ENCODE measurements at regions not wholly inside any gene's neighbourhood (a gene's known extent, or its start where the extent isn't known, plus 50 kb on each side); places are given as distances from the start of the nearest gene placed in this dataset.

DNA sequence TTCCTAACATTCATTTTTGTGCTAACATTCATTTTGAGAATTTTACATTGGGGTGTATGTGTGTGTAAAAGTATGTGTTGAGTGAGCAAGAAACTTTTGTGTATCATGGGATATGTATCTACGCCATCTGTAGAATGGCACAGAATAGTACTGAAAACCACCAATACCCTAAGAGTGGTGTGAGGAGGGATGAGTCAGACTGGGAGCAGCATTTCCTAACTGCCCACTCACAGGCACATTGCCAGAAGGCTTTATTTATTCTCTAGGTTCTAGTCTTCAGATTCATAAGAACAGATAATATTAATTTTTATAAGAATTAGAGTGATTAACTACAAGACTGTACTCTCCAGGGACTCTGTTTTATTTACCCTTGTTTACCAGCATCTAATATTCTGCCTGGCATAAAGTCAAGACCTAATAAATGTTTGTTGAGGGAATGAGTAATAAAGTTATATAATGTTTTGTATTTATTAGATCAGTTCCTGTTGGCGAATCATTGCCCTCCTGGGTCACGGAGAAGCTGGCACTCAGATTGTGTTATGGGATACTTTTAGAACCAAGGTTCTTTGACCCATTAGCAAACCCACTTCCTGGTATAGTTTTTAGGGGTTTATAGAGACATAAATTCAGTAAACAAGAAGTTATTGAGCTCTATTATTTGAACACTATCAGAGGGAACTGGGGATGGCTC lies 159.1 kb upstream of the PPP2R2B start:
- DNase-seq = no peak

DNA sequence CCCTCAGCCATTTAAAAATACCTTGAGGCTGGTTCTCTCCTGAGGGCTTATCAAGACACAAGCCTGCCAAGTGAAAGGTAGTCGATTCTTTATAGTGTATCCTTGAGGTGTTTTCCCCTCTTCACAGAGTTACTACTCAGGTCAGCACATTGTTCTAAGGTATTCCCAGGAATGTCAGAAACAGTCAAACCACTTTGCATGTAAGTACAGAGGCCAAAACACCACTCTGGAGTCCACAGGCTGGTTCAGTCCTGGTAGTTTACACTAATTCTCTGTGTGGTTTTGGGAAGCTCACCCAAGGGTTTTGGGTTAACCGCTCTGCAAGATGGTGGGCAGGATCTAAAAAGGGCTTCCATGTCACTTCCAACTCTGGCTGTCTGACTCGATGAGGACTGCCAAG lies 162.3 kb upstream of the PPP2R2B start:
- DNase-seq = no peak

DNA sequence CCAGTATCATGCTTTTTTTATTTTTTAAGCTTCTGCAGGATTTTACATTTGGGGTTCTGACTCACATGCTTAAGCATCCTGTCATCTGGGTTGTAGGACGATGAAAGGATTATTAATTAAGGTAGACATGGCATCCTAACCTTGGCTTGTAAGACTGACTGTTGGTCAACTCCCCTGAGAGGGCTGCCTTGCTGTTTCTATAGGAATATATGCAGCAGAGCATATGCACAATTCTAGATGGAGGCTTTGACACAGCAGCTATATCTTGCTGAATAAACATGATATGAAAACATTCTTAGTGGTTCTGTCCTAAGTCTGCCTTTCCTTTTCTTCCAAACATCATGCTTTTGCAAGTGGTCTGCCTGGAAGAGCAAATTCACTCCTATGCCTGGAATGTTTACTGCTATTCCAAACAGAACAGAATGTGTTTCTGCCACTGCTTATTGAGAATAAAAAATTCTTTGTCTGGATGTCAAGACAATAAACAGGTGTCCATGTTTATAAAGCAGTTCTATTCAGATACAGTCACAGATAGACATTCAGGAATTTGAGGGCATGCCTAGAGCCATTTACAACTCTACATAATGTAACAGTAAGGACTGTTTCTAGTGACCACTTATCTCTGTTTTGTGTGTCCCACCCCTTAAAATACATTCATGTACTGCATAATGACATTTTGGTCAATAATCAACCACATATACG lies 166.2 kb upstream of the PPP2R2B start:
- DNase-seq = no peak

DNA sequence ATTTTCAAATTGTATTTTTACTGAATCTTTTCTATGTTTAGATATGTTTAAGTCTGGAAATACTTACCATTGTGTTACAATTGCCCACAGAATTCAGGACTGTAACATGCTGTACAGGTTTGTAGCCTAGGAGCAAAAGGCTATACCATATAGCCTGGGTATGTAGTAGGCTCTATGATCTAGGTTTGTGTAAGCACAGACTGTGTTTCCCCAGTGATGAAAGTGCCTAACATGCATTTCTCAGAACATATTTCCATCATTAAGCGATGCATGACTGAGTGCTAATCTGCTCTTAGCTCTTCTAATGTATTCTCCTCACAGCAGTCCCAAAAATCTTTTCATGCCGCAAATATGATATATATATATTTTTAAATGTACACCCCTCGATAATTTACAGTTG lies 166.7 kb upstream of the PPP2R2B start:
- DNase-seq = no peak

DNA sequence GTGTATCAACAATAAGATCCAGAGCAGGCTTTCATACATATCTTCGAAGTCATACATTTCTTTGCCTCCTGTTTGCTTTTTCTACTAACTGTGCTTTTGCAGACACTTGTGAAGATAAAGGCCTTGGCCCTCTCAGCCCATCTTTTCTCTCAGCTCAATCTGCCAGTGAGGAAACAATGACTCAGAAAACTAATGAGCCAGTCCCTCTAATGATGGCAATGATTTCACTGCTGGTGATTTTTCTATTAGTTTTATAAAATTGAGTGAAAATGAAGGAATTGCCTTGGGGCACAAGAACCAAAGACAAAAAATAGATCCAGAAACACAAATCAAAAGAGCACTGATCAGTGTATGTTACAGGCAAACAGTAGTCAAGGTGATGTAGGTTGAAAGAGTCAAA lies 167.7 kb upstream of the PPP2R2B start:
- DNase-seq = no peak

DNA sequence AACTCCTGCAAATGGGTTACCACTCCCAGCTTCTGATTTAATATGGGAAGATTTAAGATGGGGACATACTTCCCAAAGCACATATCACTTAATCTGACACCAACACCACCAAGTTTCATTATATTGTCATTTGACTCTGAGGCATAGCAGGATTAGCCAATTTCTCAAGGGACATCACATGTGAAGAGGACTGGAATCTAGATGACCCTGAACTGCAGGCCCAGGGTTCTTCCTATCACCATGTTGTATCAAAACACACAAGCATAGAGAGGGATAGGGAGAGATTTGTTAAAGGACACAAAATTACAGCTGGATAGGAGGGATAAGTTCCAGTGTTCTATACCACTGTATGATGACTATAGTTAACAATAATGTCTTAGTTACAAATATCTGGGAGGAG lies 168.3 kb upstream of the PPP2R2B start:
- no peak for DNase-seq

DNA sequence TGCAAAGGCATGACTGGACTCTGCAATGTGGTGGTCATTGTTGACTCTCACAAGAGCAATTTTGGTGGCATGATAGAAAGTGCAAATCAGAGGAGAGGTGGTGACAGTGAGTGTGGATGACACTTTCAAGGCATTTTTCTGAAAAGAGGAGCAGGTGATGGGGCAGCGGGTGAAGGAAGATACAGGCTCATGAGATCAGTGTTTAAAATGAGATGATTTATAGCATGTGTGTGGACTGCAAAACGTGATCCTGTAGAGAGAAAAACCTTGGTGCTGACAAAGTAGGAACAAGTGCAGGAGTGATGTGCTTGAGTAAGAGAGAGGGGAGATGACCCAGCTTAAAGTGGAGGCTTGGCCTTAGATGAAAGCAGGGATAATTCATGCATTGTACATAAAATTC lies 171.2 kb upstream of the PPP2R2B start:
- DNase-seq = no peak

DNA sequence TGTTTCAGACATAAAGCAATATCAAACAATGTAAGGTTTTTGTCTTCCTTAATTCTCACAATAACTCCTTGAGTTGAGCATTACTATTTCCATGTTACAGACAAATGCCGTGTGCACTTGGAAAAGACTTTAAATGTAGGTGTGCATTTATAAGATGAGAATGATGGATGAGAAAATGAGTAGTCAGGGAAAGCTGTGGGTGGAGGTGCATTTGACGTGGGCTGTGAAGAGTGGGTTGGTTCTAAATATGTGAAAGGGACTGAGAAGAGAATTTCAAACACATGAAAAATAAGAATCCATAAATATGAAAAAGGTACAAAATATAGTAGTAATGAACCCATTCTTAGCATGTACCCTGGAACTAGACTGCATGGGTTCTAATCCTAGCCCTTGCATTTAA lies 171.6 kb upstream of the PPP2R2B start:
- DNase-seq = no peak

DNA sequence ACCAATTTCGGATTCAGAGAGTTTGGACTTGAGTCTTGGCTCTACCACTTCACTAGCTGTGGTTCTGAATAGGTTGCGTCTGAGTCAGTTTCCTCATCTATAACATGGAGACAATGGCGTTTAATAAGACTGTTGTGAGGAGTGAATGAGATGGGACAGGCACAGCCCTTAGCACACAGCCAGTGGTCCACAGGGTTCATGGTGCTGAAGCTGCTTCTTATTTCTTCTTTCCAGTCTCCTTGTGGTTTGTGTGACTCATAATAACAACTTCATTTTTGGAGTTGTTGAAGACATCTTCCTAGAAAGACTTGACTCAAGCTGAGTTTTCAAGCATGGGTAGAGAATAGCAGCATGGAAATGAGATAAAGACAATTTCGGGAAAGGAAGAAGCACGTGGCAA lies 172.6 kb upstream of the PPP2R2B start:
- DNase-seq = no peak

DNA sequence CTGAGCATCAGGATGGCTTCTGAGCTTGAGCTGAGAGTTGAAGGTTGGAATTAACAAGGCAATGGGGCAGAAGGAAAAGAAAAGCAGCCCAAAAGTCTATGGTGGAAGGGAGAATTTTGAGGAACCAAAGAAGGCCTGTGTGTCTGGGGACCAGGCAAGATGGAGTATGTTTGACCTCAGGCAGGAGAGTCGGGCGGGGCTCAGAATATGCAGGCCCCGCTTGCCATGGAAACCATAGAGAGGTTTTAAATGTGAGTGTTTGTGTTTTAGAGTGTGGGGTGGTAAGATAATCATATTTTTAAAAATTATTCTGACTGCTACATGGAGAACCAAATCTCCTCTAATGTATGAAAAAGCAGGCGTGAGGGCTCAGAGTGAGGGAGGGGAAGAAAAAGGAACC lies 174.0 kb upstream of the PPP2R2B start:
- no peak for DNase-seq

DNA sequence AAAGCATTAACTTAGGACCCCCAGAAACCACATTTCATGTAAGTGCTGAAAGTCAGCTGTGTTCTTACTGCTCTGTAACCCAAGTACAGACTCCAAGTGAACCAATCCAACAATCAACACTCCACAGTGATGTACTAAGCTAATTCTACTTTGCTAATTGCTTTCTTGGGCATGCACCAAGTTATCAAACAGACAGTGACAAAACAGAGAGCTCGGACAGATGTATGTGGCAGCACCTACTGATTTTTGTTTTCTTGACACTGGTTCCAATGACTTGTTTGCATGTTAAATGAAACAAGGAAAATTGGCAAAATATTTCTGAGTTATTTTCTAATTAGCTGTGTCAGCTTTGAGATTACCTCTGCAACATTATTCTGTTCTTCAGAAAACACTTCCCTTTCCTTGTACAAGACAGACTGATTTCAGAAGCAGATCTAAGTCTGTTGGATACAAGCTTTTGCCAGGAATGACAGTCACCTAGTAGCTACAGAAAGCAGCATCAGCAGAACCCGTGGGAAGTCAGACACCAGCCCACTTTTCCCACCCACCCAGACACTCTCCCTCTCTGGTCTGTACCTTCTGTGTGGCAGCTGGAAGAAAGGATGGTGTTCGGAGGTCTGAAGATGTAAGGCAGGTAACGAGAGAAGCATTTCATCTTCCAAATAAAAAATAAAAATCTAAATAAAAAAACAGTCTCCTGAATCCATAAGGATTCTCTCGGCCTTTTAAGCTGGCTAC lies 176.7 kb upstream of the PPP2R2B start:
- DNase-seq = no peak

DNA sequence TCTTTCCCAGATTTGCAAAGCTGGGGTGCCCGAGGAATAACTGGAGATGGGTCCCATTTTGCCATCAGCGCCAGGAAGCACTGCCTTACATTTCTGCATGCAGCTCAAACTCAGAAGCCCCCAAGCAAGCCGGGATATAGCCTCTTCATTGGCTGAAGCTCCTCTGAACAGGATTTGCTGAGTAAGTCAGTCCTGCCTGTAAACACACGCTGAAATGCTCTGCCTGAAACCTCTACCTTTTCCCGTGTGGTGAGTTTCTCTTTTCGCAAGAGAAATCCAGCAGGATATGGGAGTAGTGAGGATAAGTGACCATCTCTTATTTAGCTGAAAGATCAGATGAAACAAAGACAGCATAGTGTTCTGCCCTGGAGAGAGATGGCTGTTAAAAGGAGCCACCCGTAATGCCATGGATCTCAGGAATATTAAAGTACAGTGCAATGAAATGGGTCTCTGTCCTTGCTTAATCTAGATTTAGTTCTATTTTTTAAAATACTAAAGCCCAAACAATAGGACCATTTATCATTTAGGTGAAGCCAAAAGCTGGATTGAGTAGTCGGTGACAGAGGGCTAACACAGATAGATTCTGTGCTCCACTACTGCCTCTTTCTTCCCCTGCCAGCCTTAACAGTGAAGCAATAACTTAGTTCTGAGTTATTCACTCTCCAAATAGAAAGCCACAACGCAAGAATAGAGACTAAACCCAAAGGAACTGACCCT lies 177.5 kb upstream of the PPP2R2B start:
- DNase-seq = no peak

DNA sequence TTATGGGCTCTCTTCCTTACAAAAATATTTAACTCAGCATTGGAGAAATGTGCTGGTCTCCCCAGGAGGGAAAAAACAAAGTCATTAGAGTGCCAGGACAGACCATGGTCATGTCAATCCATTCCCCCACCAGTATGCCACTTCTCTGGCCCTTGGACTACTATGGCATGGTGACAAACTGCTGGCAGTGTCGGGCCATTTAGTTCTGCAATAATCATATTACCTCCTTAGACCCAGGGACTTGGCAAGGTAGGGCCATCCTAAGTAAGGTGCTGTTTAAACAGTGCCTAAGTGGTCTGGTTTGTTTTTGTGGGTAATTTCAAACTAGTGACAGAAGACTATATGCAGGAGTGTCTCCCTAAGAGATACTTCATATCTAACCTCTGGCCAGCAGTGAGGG lies 177.8 kb upstream of the STK32A start:
- no peak for DNase-seq

DNA sequence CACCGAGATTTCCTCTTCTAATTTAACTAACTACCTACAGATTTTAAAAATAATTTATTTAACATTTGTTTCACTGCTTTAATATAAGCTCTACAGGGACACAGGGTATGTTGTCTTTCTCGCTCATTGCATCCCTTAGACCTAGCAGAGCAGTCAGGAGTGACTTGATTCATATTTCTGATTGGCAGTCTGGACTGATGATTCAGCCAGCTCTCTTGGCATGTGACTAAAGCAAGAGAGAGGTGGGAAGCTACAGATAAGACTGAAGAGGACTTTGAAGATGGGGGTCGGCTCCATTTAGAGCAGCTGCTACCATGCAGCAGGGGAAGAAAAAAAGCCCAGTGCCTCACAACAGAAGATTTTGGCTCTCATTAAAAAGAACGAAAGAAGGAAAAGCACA lies 173.4 kb upstream of the STK32A start:
- no peak for DNase-seq

DNA sequence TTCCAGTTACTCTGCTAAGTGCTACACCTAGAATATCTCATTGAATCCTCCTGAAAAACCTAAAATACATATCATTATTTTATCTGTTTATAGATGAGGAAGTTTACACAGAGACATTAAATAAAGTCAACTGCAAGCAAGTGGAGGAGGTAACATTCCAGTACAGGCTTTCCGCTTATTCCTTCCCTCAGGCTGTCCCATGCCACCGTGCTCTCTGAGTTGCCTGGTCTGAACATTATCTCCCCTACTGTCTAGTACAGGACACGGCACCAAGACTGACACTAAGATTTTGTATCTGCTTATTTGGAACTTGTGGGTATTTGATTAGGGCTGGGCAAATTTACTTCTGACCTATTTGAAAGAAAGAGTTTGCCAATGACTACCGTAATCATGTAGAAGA lies 172.4 kb upstream of the STK32A start:
- no peak for DNase-seq

DNA sequence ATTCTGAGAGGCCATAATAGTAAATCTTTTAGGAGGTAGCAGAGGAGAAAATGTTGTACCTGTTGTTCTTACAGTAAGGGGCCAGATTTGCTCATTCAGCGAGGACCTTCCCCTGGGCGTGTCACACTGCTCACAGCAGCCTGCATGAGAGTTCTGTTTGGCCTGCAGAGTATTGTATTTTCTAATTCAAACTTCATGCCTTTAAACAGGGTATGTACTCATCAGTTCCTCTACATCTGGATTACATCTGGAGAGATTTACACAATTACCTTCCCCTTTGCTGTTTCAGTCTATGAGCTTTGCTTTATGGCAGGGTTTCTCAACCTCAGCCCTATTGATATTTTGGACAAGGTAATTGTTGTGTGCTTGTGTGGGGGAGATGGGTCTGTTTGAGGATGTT lies 170.9 kb upstream of the STK32A start:
- no peak for DNase-seq

DNA sequence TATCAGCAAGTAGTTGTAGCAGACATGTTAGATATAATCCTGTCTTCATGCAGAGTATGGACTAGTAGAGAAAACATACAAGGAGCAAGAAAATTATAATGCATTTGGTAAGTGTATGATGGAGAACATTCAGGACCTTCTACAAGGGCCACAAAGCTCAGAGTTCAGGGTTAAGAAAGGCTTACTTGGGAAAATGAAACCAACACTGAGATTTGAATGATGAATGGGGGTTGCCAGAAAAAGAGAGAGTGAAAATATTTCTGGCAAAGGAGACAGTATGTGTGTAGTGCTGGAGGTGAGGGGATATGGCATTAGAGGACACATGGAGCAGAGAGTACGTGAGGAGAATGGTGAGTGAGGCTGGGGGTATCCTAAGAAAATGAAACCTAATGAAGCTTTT lies 169.8 kb upstream of the STK32A start:
- no peak for DNase-seq

DNA sequence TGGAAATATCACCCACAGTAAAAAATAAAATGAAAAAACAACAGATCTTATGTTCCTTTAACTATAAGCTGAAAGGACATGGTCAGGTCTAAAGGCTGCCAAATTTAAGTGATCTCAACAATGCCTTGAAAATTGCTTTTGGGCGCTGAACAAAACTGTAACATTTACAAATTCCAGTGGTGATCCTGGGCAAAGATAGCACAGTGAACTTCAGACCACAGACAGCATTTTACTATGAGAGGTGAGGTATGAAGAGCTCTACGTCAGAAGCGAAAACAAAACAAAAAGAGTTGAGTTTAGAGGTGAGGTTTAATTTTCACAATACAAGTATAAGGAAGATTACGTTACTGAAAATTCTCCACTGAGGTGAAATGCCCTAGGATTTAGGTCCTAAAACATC lies 165.8 kb upstream of the STK32A start:
- no peak for DNase-seq

DNA sequence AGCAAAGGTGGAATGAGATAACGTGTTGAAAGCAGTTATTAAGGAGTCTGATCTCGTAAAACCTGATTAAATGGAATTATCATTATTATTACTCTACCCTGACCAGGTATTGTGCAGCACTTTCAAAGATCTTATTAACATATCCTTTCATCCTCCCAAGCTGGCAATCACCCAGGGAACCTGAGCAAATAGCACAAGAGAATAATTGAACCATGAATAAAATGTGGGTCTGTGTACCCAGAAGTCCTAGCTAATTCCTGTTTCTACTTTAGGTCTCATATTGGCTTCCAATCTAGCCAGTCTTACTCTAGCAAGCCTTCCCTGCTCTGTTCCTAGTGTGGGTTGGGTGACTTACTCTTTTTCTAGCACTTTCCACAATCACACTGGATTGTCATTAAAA lies 162.2 kb upstream of the STK32A start:
- no peak for DNase-seq

DNA sequence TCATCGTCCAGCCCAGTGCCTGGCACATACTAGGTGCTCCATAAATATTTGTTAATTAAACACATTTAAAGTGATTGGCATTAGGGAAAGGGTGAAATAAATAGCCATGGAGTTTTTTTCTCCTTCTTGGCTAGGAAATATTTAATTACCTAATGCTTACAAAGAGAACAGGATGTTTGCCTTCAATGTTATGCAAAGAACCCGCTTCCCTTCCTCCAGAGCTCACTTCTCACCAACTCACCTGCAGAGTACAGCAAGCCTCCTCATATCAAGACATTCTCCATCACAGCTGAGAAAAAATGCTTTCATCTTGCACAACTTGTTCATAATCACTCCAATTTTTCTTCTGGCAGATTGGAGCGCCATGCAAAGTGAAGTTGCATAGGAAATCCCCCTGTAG lies 161.7 kb upstream of the STK32A start:
- DNase-seq = no peak

DNA sequence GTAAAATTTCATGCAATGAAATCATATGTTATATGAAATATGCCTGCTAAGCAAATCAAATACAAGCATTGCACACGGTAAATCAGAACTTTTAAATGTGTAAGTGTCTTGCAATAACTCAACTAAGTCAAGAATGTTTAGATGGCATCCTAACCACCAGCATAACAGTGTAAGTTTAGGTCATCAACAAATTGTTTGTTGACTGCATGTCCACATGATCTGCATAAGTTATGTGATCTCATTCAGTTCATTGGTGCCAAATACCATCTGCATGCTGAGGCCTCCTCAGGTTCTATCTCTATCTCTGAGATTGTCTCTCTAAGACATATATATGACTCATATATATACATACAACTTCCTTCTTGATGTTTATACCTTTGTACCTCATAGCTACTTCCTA lies 159.6 kb upstream of the STK32A start:
- no peak for DNase-seq

DNA sequence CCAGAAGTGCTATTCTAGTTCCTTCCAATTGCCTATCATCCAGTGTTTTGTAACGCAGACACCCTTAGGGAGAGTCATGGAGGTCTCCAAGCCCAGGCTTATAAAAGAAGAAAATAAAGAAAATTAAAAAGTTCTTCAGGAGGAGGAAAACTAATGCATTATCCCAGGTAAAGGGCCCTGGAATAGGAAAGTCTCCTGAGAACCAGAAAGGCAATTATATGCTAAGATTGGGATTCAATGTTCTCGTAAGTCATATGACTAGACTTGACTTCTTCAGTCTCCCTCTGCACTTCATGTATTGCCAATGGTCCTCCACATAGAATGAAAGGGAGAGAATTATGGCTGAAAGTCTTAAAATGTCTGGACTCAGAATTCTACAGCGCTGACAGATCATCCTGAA lies 154.4 kb upstream of the STK32A start:
- DNase-seq = no peak

DNA sequence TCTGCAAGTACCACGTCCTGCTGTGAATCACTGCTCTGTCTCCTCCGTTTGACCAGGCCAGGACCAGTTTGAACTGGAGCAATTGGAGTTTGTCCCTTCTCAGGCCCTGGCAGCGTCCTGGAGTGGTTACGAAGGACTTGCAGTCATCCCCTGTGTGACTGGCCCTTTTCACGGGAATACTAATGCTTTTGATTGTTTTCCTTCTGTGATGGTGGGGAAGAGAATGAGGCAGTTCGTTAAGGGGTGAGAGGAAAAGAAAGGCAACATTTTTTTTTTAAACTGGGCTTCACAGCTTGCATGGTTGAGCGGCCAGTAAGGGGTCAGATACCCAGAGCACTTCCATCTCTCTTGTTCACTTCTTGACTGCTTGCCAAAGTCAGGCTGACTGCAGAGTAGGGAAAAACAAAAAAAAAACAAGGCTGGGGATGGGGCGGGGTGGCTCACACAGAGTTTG lies 153.5 kb upstream of the STK32A start:
- no peak for DNase-seq

DNA sequence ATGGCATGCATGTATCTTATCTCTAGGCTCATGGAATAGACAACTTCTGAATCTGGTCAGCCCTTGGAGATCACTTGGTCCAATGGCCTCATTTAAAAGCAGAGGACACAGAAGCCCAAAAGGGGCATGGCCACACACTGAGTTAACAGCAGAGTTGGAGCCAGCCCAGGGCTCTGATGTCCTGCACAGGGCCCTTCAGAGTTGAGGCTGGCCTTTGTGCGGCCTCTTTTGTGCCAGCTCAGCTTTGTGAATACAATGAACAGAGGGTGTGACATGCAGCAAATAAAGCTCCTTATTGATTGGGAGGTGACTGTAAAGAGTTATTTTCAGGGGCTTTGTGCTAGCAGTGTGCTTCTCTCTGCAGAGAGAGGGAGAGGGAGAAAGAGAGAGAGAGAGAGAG lies 150.1 kb upstream of the STK32A start:
- no peak for DNase-seq
